B cell (primary cell): ENCODE measurements at regions not wholly inside any gene's neighbourhood (a gene's known extent, or its start where the extent isn't known, plus 50 kb on each side); places are given as distances from the start of the nearest gene placed in this dataset.

Experiments used
- CTCF ChIP-seq: fragments of 200-600 bp; IDR thresholded peaks from one replicate; pipeline ENCODE4 v1.8.0; 2022; ENCODE audit warnings: antibody characterized with exemption, mild to moderate bottlenecking
- EZH2 ChIP-seq: IDR thresholded peaks from 2 replicates; pipeline ENCODE4 v1.6.1; 2012; ENCODE audit warnings: borderline replicate concordance, low read depth, mild to moderate bottlenecking, moderate library complexity, low read length; ENCODE audit not compliant: insufficient read depth, poor library complexity, severe bottlenecking

GRCh38 chr9:100938507-100938906, 90.0 kb upstream of the PLPPR1 start:
- TF ChIP-seq CTCF (no peak), EZH2 (no peak)
